GM12878 (cell line): ENCODE measurements at regions not wholly inside any gene's neighbourhood (a gene's known extent, or its start where the extent isn't known, plus 50 kb on each side); places are given as distances from the start of the nearest gene placed in this dataset.

Experiments used
- ATAC-seq: fragments of 200-7000 bp; cut with Tn5 transposase; 3 replicates; pipeline ENCODE4 v1.9.1; 2020; ENCODE audit warnings: mild to moderate bottlenecking, moderate library complexity
- BruUV-seq: library from RNA; stranded (reverse); fragments of 400-500 nt; replicated peaks from 2 replicates; lab custom pipeline; 2021; lab: Mats Ljungman, UMichigan
- CTCF ChIA-PET: fragments of 300-600 bp; sonication (Branson Sonifier 250); formaldehyde crosslinking; extraction: SDS; loops from one replicate; lab custom pipeline; 2021; ENCODE audit warnings: inconsistent platforms; lab: Yijun Ruan, JAX
- POLR2A ChIA-PET: fragments of 350-600 bp; formaldehyde crosslinking; extraction: SDS; loops from one replicate; lab custom pipeline; 2021; ENCODE audit warnings: inconsistent platforms; lab: Charles Lee
- RAD21 ChIA-PET: fragments of 300-600 bp; sonication (Branson Sonifier 250); formaldehyde crosslinking; loops from one replicate; lab custom pipeline; 2023; ENCODE audit warnings: antibody characterized with exemption; ENCODE audit not compliant: unreplicated experiment; lab: Charles Lee
- SMC1A ChIA-PET: fragments of 300-600 bp; sonication (Branson Sonifier 250); formaldehyde crosslinking; loops from one replicate; lab custom pipeline; 2023; ENCODE audit not compliant: unreplicated experiment, uncharacterized antibody; lab: Charles Lee
- DNase-seq: peaks from one replicate; pipeline ENCODE4 v3.0.0-alpha.2; 2011; ENCODE audit warnings: low read depth, low spot score
- FAIRE-seq: peaks from 3 replicates; lab custom pipeline; 2011; peaks lifted over from hg19 to GRCh38; lab: Jason Lieb, UNC
- H2AFZ ChIP-seq: 2 replicates; pipeline ENCODE4 v1.6.0; 2011; ENCODE audit warnings: low read depth, low read length, control low read depth; ENCODE audit not compliant: control insufficient read depth
- H3K27ac ChIP-seq: 2 replicates; pipeline ENCODE4 v1.5.1; 2011; ENCODE audit warnings: control low read depth; ENCODE audit not compliant: control insufficient read depth, insufficient read depth
- H3K27me3 ChIP-seq, 2 experiments: replicated peaks in 1 of 2; 2 replicates each; pipeline versions ENCODE4 v1.6.0 to v1.6.1; 2011; ENCODE audit warnings: low read length in 1 of 2; ENCODE audit not compliant: control insufficient read depth in 2 of 2, insufficient read depth in 2 of 2
- H3K36me3 ChIP-seq, 2 experiments: 2 replicates each; pipeline ENCODE4 v1.5.1; 2011; ENCODE audit warnings: low read length in 1 of 2; ENCODE audit not compliant: control insufficient read depth in 2 of 2, insufficient read depth in 2 of 2
- H3K4me1 ChIP-seq: 2 replicates; pipeline ENCODE4 v1.6.1; 2011; ENCODE audit warnings: mild to moderate bottlenecking, low read length, moderate library complexity, mixed read lengths; ENCODE audit not compliant: control insufficient read depth, insufficient read depth
- H3K4me2 ChIP-seq: 2 replicates; pipeline ENCODE4 v1.6.0; 2011; ENCODE audit warnings: control low read depth; ENCODE audit not compliant: control insufficient read depth, insufficient read depth
- H3K4me3 ChIP-seq: fragments of 200-600 bp; sonication (generic); 2 replicates; pipeline ENCODE4 v1.5.1; 2016
- H3K79me2 ChIP-seq: 2 replicates; pipeline ENCODE4 v1.6.0; 2011; ENCODE audit warnings: low read length; ENCODE audit not compliant: control insufficient read depth, insufficient read depth
- H3K9ac ChIP-seq: 2 replicates; pipeline ENCODE4 v1.8.0; 2011; ENCODE audit warnings: low read length, control low read depth, mixed read lengths; ENCODE audit not compliant: control insufficient read depth, insufficient read depth
- H3K9me3 ChIP-seq: replicated peaks from 3 replicates; pipeline ENCODE4 v1.5.1; 2011; ENCODE audit warnings: mild to moderate bottlenecking, low read length; ENCODE audit not compliant: control insufficient read depth, insufficient read depth
- H4K20me1 ChIP-seq: 2 replicates; pipeline ENCODE4 v1.6.0; 2011; ENCODE audit not compliant: control insufficient read depth, insufficient read depth
- GATAD2B ChIP-seq: fragments of 450-650 bp; conservative IDR thresholded peaks from 2 replicates; pipeline ENCODE4 v1.6.1; 2017; ENCODE audit warnings: low read depth, mild to moderate bottlenecking, moderate library complexity
- PML ChIP-seq: IDR thresholded peaks from 2 replicates; pipeline ENCODE4 v1.6.1; 2012; ENCODE audit warnings: low read length, inconsistent platforms
- RUNX3 ChIP-seq: IDR thresholded peaks from 2 replicates; pipeline ENCODE4 v1.6.1; 2012; ENCODE audit warnings: low read length, inconsistent platforms
- SPI1 ChIP-seq: IDR thresholded peaks from 2 replicates; pipeline ENCODE4 v1.6.1; 2011; ENCODE audit warnings: low read depth, mild to moderate bottlenecking, low read length, moderate library complexity, borderline replicate concordance; ENCODE audit not compliant: insufficient read depth
- WGBS: methylation state at CpG from one replicate; pipeline ENCODE4 v1.1.6; 2016; ENCODE audit warnings: low lambda C conversion rate; ENCODE audit not compliant: insufficient replicate concordance, insufficient coverage; ENCODE audit errors: missing lambda C conversion rate; 5-methylcytosine and 5-hydroxymethylcytosine counted together
- in situ Hi-C: fragments of 300-500 bp; cut with MboI; formaldehyde crosslinking; loops from 9 replicates; pipeline ENCODE4 v1.14.3; 2018; ENCODE audit warnings: mixed read lengths
- intact Hi-C: fragments of 100-400 bp; cut with micrococcal nuclease; formaldehyde crosslinking; loops from one replicate; pipeline ENCODE4 v1.14.2; 2022; ENCODE audit not compliant: unreplicated experiment
- TF ChIP-seq, protein P1 (sequence below): fragments of 450-650 bp; IDR thresholded peaks from 2 replicates; pipeline ENCODE4 v1.6.1; 2018; ENCODE audit warnings: borderline replicate concordance, mild to moderate bottlenecking; ENCODE audit not compliant: partially characterized antibody
- TF ChIP-seq, protein P2 (sequence below): fragments of 450-650 bp; IDR thresholded peaks from 2 replicates; pipeline ENCODE4 v1.6.1; 2017; ENCODE audit warnings: mild to moderate bottlenecking, moderate library complexity
- TF ChIP-seq, protein P3 (sequence below): fragments of 450-650 bp; IDR thresholded peaks from 2 replicates; pipeline ENCODE4 v1.6.1; 2016; ENCODE audit warnings: mild to moderate bottlenecking, moderate library complexity, borderline replicate concordance

GRCh38 chr12:93091886-93092648 lies 163.0 kb upstream of the EEA1 start:
- H3K79me2 ChIP-seq, result no peaks in the 10 kb centered on the region
- H3K9ac ChIP-seq, result no peak overlapping the region
- no peaks in the 10 kb centered on the region for H4K20me1 ChIP-seq
- no peaks in the 10 kb centered on the region for H3K36me3 ChIP-seq
- H3K27ac ChIP-seq, result no peak overlapping the region
- ATAC-seq (no peak), DNase-seq (no peak), FAIRE-seq (no peak)
- H3K27me3 ChIP-seq, result no peaks in the 10 kb centered on the region
- peaks cover 9% of the 10 kb centered on the region for H3K4me1 ChIP-seq
- intact Hi-C loops, result no loop called here
- no peak overlapping the region for H2AFZ ChIP-seq
- TF ChIP-seq, protein P1, sequence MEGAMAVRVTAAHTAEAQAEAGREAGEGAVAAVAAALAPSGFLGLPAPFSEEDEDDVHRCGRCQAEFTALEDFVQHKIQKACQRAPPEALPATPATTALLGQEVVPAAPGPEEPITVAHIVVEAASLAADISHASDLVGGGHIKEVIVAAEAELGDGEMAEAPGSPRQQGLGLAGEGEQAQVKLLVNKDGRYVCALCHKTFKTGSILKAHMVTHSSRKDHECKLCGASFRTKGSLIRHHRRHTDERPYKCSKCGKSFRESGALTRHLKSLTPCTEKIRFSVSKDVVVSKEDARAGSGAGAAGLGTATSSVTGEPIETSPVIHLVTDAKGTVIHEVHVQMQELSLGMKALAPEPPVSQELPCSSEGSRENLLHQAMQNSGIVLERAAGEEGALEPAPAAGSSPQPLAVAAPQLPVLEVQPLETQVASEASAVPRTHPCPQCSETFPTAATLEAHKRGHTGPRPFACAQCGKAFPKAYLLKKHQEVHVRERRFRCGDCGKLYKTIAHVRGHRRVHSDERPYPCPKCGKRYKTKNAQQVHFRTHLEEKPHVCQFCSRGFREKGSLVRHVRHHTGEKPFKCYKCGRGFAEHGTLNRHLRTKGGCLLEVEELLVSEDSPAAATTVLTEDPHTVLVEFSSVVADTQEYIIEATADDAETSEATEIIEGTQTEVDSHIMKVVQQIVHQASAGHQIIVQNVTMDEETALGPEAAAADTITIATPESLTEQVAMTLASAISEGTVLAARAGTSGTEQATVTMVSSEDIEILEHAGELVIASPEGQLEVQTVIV, result no peak
- TF ChIP-seq RUNX3, result no peak
- TF ChIP-seq, protein P2, sequence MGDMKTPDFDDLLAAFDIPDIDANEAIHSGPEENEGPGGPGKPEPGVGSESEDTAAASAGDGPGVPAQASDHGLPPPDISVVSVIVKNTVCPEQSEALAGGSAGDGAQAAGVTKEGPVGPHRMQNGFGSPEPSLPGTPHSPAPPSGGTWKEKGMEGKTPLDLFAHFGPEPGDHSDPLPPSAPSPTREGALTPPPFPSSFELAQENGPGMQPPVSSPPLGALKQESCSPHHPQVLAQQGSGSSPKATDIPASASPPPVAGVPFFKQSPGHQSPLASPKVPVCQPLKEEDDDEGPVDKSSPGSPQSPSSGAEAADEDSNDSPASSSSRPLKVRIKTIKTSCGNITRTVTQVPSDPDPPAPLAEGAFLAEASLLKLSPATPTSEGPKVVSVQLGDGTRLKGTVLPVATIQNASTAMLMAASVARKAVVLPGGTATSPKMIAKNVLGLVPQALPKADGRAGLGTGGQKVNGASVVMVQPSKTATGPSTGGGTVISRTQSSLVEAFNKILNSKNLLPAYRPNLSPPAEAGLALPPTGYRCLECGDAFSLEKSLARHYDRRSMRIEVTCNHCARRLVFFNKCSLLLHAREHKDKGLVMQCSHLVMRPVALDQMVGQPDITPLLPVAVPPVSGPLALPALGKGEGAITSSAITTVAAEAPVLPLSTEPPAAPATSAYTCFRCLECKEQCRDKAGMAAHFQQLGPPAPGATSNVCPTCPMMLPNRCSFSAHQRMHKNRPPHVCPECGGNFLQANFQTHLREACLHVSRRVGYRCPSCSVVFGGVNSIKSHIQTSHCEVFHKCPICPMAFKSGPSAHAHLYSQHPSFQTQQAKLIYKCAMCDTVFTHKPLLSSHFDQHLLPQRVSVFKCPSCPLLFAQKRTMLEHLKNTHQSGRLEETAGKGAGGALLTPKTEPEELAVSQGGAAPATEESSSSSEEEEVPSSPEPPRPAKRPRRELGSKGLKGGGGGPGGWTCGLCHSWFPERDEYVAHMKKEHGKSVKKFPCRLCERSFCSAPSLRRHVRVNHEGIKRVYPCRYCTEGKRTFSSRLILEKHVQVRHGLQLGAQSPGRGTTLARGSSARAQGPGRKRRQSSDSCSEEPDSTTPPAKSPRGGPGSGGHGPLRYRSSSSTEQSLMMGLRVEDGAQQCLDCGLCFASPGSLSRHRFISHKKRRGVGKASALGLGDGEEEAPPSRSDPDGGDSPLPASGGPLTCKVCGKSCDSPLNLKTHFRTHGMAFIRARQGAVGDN, result no peak
- TF ChIP-seq, protein P3, sequence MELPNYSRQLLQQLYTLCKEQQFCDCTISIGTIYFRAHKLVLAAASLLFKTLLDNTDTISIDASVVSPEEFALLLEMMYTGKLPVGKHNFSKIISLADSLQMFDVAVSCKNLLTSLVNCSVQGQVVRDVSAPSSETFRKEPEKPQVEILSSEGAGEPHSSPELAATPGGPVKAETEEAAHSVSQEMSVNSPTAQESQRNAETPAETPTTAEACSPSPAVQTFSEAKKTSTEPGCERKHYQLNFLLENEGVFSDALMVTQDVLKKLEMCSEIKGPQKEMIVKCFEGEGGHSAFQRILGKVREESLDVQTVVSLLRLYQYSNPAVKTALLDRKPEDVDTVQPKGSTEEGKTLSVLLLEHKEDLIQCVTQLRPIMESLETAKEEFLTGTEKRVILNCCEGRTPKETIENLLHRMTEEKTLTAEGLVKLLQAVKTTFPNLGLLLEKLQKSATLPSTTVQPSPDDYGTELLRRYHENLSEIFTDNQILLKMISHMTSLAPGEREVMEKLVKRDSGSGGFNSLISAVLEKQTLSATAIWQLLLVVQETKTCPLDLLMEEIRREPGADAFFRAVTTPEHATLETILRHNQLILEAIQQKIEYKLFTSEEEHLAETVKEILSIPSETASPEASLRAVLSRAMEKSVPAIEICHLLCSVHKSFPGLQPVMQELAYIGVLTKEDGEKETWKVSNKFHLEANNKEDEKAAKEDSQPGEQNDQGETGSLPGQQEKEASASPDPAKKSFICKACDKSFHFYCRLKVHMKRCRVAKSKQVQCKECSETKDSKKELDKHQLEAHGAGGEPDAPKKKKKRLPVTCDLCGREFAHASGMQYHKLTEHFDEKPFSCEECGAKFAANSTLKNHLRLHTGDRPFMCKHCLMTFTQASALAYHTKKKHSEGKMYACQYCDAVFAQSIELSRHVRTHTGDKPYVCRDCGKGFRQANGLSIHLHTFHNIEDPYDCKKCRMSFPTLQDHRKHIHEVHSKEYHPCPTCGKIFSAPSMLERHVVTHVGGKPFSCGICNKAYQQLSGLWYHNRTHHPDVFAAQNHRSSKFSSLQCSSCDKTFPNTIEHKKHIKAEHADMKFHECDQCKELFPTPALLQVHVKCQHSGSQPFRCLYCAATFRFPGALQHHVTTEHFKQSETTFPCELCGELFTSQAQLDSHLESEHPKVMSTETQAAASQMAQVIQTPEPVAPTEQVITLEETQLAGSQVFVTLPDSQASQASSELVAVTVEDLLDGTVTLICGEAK, result no peak
- TF ChIP-seq GATAD2B, result no peak
- no peak for TF ChIP-seq PML
- TF ChIP-seq SPI1, result no peak
- ChIA-PET SMC1A (interaction anchor here (0.7 to 3.4 kb wide), 14 partner anchors 9 to 299 kb away, joined by 3 to 18 read pairs (median 5); no protein-coding TSS in a partner anchor), RAD21 (interaction anchor here (0.5 to 2.5 kb wide), 17 partner anchors 14 to 334 kb away, joined by 3 to 11 read pairs (median 4); no protein-coding TSS in a partner anchor), CTCF (interaction anchor here (0.7 to 2.1 kb wide), 10 partner anchors 17 to 328 kb away, joined by 3 to 8 read pairs (median 5); no protein-coding TSS in a partner anchor), POLR2A (interaction anchor here (0.8 to 1.9 kb wide), 6 partner anchors 11 to 291 kb away, joined by 3 to 8 read pairs (median 4); no protein-coding TSS in a partner anchor)
- no peak overlapping the region for H3K4me2 ChIP-seq
- in situ Hi-C loops, result no loop called here
- H3K4me3 ChIP-seq, result no peak overlapping the region
- WGBS, result 89% methylated on average over 6 of the region's 6 CpGs
- no peaks in the 10 kb centered on the region for H3K9me3 ChIP-seq
- no TSS peak for BruUV-seq
